ENCODE measurements at regions not wholly inside any gene's neighbourhood (a gene's known extent, or its start where the extent isn't known, plus 50 kb on each side); places are given as distances from the start of the nearest gene placed in this dataset.

- DNase-seq: no peak
Measured at GRCh38 chr12:92489781-92490180, 213.0 kb upstream of the PLEKHG7 start.

GRCh38 chr12:92488735-92489134 is 214.1 kb upstream of the PLEKHG7 start:
- DNase-seq: no peak

GRCh38 chr12:92487138-92487485 is 215.7 kb upstream of the PLEKHG7 start:
- DNase-seq: no peak

GRCh38 chr12:92486443-92487137 is 216.2 kb upstream of the PLEKHG7 start:
- DNase-seq: no peak

- no peak for DNase-seq
Measured at GRCh38 chr12:92485351-92486348, 217.1 kb upstream of the PLEKHG7 start.

GRCh38 chr12:92482599-92482998 is 220.2 kb upstream of the PLEKHG7 start:
- DNase-seq: no peak

GRCh38 chr12:92481066-92481465 is 221.7 kb upstream of the PLEKHG7 start:
- no peak for DNase-seq

- DNase-seq: no peak
Measured at GRCh38 chr12:92478692-92479091, 224.1 kb upstream of the PLEKHG7 start.

GRCh38 chr12:92476844-92477243 is 225.9 kb upstream of the PLEKHG7 start:
- DNase-seq: no peak

GRCh38 chr12:92473564-92473963 is 229.2 kb upstream of the PLEKHG7 start:
- no peak for DNase-seq

- no peak for DNase-seq
Measured at GRCh38 chr12:92472201-92472600, 230.6 kb upstream of the PLEKHG7 start.

GRCh38 chr12:92471551-92471950 is 231.2 kb upstream of the PLEKHG7 start:
- DNase-seq: no peak

GRCh38 chr12:92470608-92471021 is 232.2 kb upstream of the PLEKHG7 start:
- no peak for DNase-seq

GRCh38 chr12:92469837-92470236 is 233.0 kb upstream of the PLEKHG7 start:
- DNase-seq: no peak

GRCh38 chr12:92468358-92469020 is 234.3 kb upstream of the PLEKHG7 start:
- DNase-seq: no peak

- no peak for DNase-seq
Measured at GRCh38 chr12:92467886-92468285, 234.9 kb upstream of the PLEKHG7 start.

- DNase-seq: no peak
Measured at GRCh38 chr12:92466391-92467305, 236.1 kb upstream of the PLEKHG7 start.

- no peak for DNase-seq
Measured at GRCh38 chr12:92465786-92466295, 236.9 kb upstream of the PLEKHG7 start.

- DNase-seq: no peak
Measured at GRCh38 chr12:92464911-92465310, 237.9 kb upstream of the PLEKHG7 start.

GRCh38 chr12:92463171-92463570 is 239.6 kb upstream of the PLEKHG7 start:
- no peak for DNase-seq

GRCh38 chr12:92462527-92462926 is 240.3 kb upstream of the PLEKHG7 start:
- DNase-seq: no peak

GRCh38 chr12:92462049-92462448 is 240.7 kb upstream of the PLEKHG7 start:
- no peak for DNase-seq
